Stomach (tissue), 4 donors: ENCODE measurements at regions not wholly inside any gene's neighbourhood (a gene's known extent, or its start where the extent isn't known, plus 50 kb on each side); places are given as distances from the start of the nearest gene placed in this dataset.

ENCODE experiments used
- CTCF ChIP-seq, 7 experiments: fragments of 450-650 bp in 4 of 7; fragments of 200-600 bp in 3 of 7; sonication (generic) in 3 of 7; IDR thresholded peaks; one replicate each; pipeline ENCODE4 v1.5.1; 2016 to 2019; ENCODE audit warnings: antibody characterized with exemption in 7 of 7, control low read depth in 2 of 7, mild to moderate bottlenecking in 1 of 7
- POLR2A ChIP-seq, 4 donors: fragments of 450-650 bp; IDR thresholded peaks; one replicate each; pipeline ENCODE4 v1.6.1; 2016; ENCODE audit warnings: antibody characterized with exemption in 4 of 4, control low read depth in 2 of 4, mild to moderate bottlenecking in 1 of 4, moderate library complexity in 1 of 4
- POLR2AphosphoS5 ChIP-seq, 3 donors: sonication (generic); formaldehyde crosslinking; IDR thresholded peaks; one replicate each; pipeline ENCODE4 v1.6.1; 2016; ENCODE audit warnings: antibody characterized with exemption in 3 of 3

- no peak for TF ChIP-seq POLR2AphosphoS5 (IDR thresholded peaks at IDR 0.05)
- TF ChIP-seq CTCF (IDR thresholded peaks at IDR 0.05): no peak
- no peak for TF ChIP-seq POLR2A (IDR thresholded peaks at IDR 0.05)
Observed at GRCh38 chrX:14173873-14174272, 144.2 kb upstream of the GEMIN8 start.
